OCI-LY1 (cell line): ENCODE measurements at regions not wholly inside any gene's neighbourhood (a gene's known extent, or its start where the extent isn't known, plus 50 kb on each side); places are given as distances from the start of the nearest gene placed in this dataset.

ENCODE experiments used
- H2AFZ ChIP-seq: fragments of 200-600 bp; sonication (generic), shearing (Covaris generic); 2 replicates; pipeline ENCODE4 v1.6.0; 2014; ENCODE audit warnings: antibody characterized with exemption, mild to moderate bottlenecking, low read length
- H3F3A ChIP-seq: fragments of 200-600 bp; sonication (generic), shearing (Covaris generic); 2 replicates; pipeline ENCODE4 v1.6.0; 2014; ENCODE audit warnings: mild to moderate bottlenecking, antibody characterized with exemption, low read length, moderate library complexity; ENCODE audit not compliant: insufficient read depth
- H3K27ac ChIP-seq: fragments of 200-600 bp; sonication (generic); 2 replicates; pipeline ENCODE4 v1.5.1; 2014; ENCODE audit warnings: low read length, mixed run types, mild to moderate bottlenecking, low read depth; ENCODE audit not compliant: poor library complexity, severe bottlenecking
- H3K27me3 ChIP-seq: fragments of 200-600 bp; sonication (generic); 2 replicates; pipeline ENCODE4 v1.6.0; 2014; ENCODE audit warnings: antibody characterized with exemption, mild to moderate bottlenecking, low read length, moderate library complexity; ENCODE audit not compliant: insufficient read depth
- H3K36me3 ChIP-seq: fragments of 200-600 bp; sonication (generic); 2 replicates; pipeline ENCODE4 v1.6.1; 2014; ENCODE audit warnings: mild to moderate bottlenecking, antibody characterized with exemption, low read length, moderate library complexity, mixed read lengths; ENCODE audit not compliant: insufficient read depth
- H3K4me1 ChIP-seq: fragments of 200-600 bp; sonication (generic); 2 replicates; pipeline ENCODE4 v1.5.1; 2014; ENCODE audit warnings: mild to moderate bottlenecking, low read length, moderate library complexity; ENCODE audit not compliant: insufficient read depth, severe bottlenecking
- H3K4me2 ChIP-seq: fragments of 200-600 bp; sonication (generic), shearing (Covaris generic); 2 replicates; pipeline ENCODE4 v1.6.1; 2014; ENCODE audit warnings: low read length
- H3K4me3 ChIP-seq: fragments of 200-600 bp; sonication (generic); 2 replicates; pipeline ENCODE4 v1.5.1; 2014; ENCODE audit warnings: low read length, low read depth, mild to moderate bottlenecking, mixed read lengths; ENCODE audit not compliant: poor library complexity, severe bottlenecking
- H3K79me2 ChIP-seq: fragments of 200-600 bp; shearing (Covaris generic); 2 replicates; pipeline ENCODE4 v1.6.1; 2016; ENCODE audit warnings: mixed run types, low read length, mixed read lengths; ENCODE audit not compliant: insufficient read depth
- H3K9ac ChIP-seq: fragments of 200-600 bp; sonication (generic), shearing (Covaris generic); 2 replicates; pipeline ENCODE4 v1.6.1; 2014; ENCODE audit warnings: mild to moderate bottlenecking, low read length, mixed read lengths
- H3K9me2 ChIP-seq: fragments of 200-600 bp; sonication (generic), shearing (Covaris generic); 2 replicates; pipeline ENCODE4 v1.6.1; 2014; ENCODE audit warnings: low read depth, mild to moderate bottlenecking, low read length, mixed read lengths
- H3K9me3 ChIP-seq: fragments of 200-600 bp; shearing (Covaris generic); 2 replicates; pipeline ENCODE4 v1.6.1; 2014; ENCODE audit warnings: low read length, mixed read lengths
- H4K20me1 ChIP-seq: fragments of 200-600 bp; sonication (generic), shearing (Covaris generic); 2 replicates; pipeline ENCODE4 v1.6.0; 2016; ENCODE audit warnings: mild to moderate bottlenecking, low read length; ENCODE audit not compliant: insufficient read depth
- EZH2 ChIP-seq: fragments of 200-600 bp; sonication (generic), shearing (Covaris generic); IDR thresholded peaks from 2 replicates; pipeline ENCODE4 v1.8.0; 2017; ENCODE audit warnings: borderline replicate concordance, mixed run types, mild to moderate bottlenecking, antibody characterized with exemption, low read length, moderate library complexity, mixed read lengths
- TF ChIP-seq, protein P1 (sequence below): fragments of 200-600 bp; sonication (generic), shearing (Covaris generic); IDR thresholded peaks from 2 replicates; pipeline ENCODE4 v1.5.1; 2017; ENCODE audit warnings: mild to moderate bottlenecking, antibody characterized with exemption, low read length, moderate library complexity, mixed read lengths

DNA sequence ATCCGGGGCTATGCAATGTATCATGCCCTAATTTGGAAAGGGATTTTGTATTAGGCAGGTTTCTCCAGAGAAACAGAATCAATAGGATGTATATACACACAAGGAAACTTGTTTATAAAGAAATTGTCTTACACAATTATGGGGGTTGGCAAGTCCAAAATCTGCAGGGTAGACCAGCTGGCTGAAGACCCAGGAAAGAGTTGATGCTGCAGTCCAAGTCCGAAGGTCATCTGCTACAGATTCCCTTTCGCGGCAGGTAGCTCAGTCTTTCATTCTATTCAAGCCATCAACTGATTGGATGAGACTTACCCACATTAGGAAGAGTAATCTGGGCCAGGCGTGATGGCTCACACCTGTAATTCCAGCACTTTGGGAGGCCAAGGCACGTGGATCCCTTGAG is 54.6 kb upstream of the CXADR start:
- H3K79me2 ChIP-seq, result no peaks in the 10 kb centered on the region
- no peaks in the 10 kb centered on the region for H3K36me3 ChIP-seq
- H4K20me1 ChIP-seq, result no peaks in the 10 kb centered on the region
- no peak overlapping the region for H3K27ac ChIP-seq
- H3F3A ChIP-seq, result no peaks in the 10 kb centered on the region
- no peak overlapping the region for H3K4me2 ChIP-seq
- no peak overlapping the region for H3K9ac ChIP-seq
- no peaks in the 10 kb centered on the region for H3K9me2 ChIP-seq
- no peaks in the 10 kb centered on the region for H3K27me3 ChIP-seq
- no peaks in the 10 kb centered on the region for H3K4me1 ChIP-seq
- H2AFZ ChIP-seq, result no peak overlapping the region
- no peaks in the 10 kb centered on the region for H3K9me3 ChIP-seq
- no peak overlapping the region for H3K4me3 ChIP-seq
- TF ChIP-seq, protein P1, sequence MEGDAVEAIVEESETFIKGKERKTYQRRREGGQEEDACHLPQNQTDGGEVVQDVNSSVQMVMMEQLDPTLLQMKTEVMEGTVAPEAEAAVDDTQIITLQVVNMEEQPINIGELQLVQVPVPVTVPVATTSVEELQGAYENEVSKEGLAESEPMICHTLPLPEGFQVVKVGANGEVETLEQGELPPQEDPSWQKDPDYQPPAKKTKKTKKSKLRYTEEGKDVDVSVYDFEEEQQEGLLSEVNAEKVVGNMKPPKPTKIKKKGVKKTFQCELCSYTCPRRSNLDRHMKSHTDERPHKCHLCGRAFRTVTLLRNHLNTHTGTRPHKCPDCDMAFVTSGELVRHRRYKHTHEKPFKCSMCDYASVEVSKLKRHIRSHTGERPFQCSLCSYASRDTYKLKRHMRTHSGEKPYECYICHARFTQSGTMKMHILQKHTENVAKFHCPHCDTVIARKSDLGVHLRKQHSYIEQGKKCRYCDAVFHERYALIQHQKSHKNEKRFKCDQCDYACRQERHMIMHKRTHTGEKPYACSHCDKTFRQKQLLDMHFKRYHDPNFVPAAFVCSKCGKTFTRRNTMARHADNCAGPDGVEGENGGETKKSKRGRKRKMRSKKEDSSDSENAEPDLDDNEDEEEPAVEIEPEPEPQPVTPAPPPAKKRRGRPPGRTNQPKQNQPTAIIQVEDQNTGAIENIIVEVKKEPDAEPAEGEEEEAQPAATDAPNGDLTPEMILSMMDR, result no peak
- TF ChIP-seq EZH2, result no peak

DNA sequence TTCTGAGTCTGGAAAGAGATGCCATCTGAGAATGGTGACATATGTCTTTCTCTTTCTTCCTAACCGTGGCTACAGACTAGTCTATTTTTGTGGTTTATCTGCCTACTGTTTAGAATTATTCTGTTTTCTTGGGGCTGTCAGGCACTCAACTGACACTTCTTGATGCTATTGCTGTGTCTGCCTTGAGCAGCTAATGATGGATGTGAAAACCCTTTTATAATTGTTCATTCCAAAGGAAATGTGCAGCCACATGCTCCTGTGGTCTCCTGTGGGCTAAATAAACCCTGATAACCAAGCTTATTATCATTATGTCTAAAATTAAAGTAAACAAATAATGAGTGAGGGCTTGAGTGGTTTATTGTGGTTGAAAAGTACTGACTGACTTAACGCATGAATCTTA is 52.7 kb upstream of the CXADR start:
- Histone ChIP-seq H3K27me3 (no peaks in the 10 kb centered on the region), H4K20me1 (no peaks in the 10 kb centered on the region), H3K4me2 (no peak overlapping the region), H3K4me1 (no peaks in the 10 kb centered on the region), H3K9ac (no peak overlapping the region), H3K9me3 (no peaks in the 10 kb centered on the region), H3F3A (no peaks in the 10 kb centered on the region), H3K4me3 (no peak overlapping the region), H2AFZ (no peak overlapping the region), H3K36me3 (no peaks in the 10 kb centered on the region), H3K9me2 (no peaks in the 10 kb centered on the region), H3K79me2 (no peaks in the 10 kb centered on the region), H3K27ac (no peak overlapping the region)
- TF ChIP-seq EZH2, result no peak
- TF ChIP-seq, protein P1, result no peak

DNA sequence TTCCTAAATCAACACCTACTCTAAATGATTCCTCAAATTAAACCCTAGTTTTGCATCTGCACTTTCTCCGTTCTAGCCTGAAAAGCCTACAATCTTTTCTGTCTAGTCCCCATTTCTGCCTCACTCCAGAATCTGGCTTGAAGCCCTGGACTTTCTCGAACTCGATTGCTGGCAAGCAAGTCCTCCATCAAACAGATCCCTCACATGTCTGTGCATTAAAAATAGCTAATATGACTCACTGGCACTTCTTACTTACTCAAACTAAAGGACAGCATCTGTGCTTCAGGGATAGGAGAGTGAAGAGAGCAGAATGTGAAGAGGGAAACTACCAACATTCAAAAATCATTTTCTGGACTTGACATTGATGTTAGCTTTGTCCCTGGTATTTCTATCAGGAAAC is 51.8 kb upstream of the CXADR start:
- no peaks in the 10 kb centered on the region for H3K9me2 ChIP-seq
- H3F3A ChIP-seq, result no peaks in the 10 kb centered on the region
- no peak overlapping the region for H3K27ac ChIP-seq
- no peaks in the 10 kb centered on the region for H3K27me3 ChIP-seq
- H3K36me3 ChIP-seq, result no peaks in the 10 kb centered on the region
- H3K4me1 ChIP-seq, result no peaks in the 10 kb centered on the region
- no peak overlapping the region for H3K4me2 ChIP-seq
- H3K9ac ChIP-seq, result no peak overlapping the region
- H3K79me2 ChIP-seq, result no peaks in the 10 kb centered on the region
- H4K20me1 ChIP-seq, result no peaks in the 10 kb centered on the region
- no peak overlapping the region for H3K4me3 ChIP-seq
- no peak overlapping the region for H2AFZ ChIP-seq
- no peak for TF ChIP-seq EZH2
- TF ChIP-seq, protein P1, result no peak
- no peaks in the 10 kb centered on the region for H3K9me3 ChIP-seq
